Activated naive CD8-positive, alpha-beta T cell treated with anti-CD3 and anti-CD28 coated beads, Interleukin-2, amount 50 U/mL, for 16 hours (primary cell): ENCODE measurements at regions not wholly inside any gene's neighbourhood (a gene's known extent, or its start where the extent isn't known, plus 50 kb on each side); places are given as distances from the start of the nearest gene placed in this dataset.

ENCODE experiments used
- DNase-seq: peaks from one replicate; pipeline ENCODE4 v3.0.0-alpha.2; 2020; ENCODE audit warnings: low read depth, low spot score

GRCh38 chr1:38115682-38116202 is 69.1 kb upstream of the POU3F1 start:
- DNase-seq = no peak

- no peak for DNase-seq
These were observed 68.6 kb upstream of the POU3F1 start for GRCh38 chr1:38115226-38115625.

- DNase-seq = no peak
These were observed 67.8 kb upstream of the POU3F1 start for GRCh38 chr1:38114241-38115026.

GRCh38 chr1:38113159-38113666 is 66.6 kb upstream of the POU3F1 start:
- DNase-seq = no peak

- DNase-seq = no peak
These were observed 65.0 kb upstream of the POU3F1 start for GRCh38 chr1:38111589-38111988.

GRCh38 chr1:38105267-38105666 is 58.7 kb upstream of the POU3F1 start:
- DNase-seq = no peak

- no peak for DNase-seq
These were observed 56.0 kb upstream of the POU3F1 start for GRCh38 chr1:38102636-38103035.

- no peak for DNase-seq
These were observed 54.6 kb upstream of the POU3F1 start for GRCh38 chr1:38101037-38101785.

- no peak for DNase-seq
These were observed 51.7 kb upstream of the POU3F1 start for GRCh38 chr1:38098101-38098847.

- no peak for DNase-seq
These were observed 50.8 kb upstream of the POU3F1 start for GRCh38 chr1:38097284-38097898.
